ENCODE measurements at regions not wholly inside any gene's neighbourhood (a gene's known extent, or its start where the extent isn't known, plus 50 kb on each side); places are given as distances from the start of the nearest gene placed in this dataset.
A peak's percentile ranks its signal among the peaks of the same experiment; 100 is the strongest.

- DNase-seq = peak; percentile 41
Observed at GRCh38 chr3:5071061-5071460, 51.0 kb upstream of the ARL8B start.

GRCh38 chr3:5072100-5072816 is 49.8 kb upstream of the ARL8B start:
- DNase-seq = peak; percentile 44

Data from hematopoietic multipotent progenitor cell treated with erythropoietin and hydrocortisone succinate and interleukin-3 and kit ligand, for 4 days (in vitro differentiated cells).